ENCODE measurements at regions not wholly inside any gene's neighbourhood (a gene's known extent, or its start where the extent isn't known, plus 50 kb on each side); places are given as distances from the start of the nearest gene placed in this dataset.

DNA sequence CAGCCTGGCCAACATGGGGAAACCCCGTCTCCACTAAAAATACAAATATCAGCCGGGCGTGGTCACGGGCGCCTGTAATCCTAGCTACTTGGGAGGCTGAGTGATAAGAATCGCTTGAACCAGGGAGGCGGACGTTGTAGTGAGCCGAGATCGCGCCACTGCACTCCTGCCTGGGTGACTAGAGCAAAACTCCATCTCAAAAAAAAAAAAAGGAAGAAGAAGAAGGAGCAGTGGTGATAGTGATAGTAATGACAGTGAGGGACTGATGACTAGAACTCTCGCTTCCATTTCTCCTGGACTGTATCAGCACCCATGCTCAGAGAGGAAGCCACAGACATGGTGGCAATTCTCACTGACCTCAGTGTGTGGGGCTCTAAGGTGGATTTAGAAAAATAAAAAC, 52.6 kb upstream of the CLINT1 start:
- in situ Hi-C loops (cut with HindIII; ENCODE audit: low sequenced_read_pairs) = no loop called here
